ENCODE measurements at regions not wholly inside any gene's neighbourhood (a gene's known extent, or its start where the extent isn't known, plus 50 kb on each side); places are given as distances from the start of the nearest gene placed in this dataset.

DNA sequence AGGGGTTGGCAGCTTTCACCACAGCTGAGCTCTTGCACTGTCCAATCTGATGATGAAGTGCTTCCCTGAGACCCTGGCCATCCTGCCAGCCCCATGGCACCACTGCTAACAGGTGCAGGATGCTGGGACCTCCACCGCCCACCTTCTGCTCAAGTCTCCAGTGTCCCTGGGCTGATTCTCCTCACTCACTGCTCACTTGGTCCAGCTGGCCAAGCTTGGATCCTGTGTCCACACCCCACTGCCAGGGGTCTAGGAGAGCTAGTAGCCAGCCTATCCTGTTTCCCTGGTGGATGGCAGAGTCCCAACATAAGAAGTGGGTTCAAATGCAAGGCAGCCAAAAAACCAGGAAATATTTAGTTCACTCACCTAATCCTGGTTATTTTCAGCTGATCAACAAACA, 217.2 kb upstream of the IRF2BP2 start:
- CTCF ChIA-PET (ENCODE audit: low intra/inter-chr PET ratio) = no interaction called here
- in situ Hi-C loops (cut with MboI) = no loop called here

DNA sequence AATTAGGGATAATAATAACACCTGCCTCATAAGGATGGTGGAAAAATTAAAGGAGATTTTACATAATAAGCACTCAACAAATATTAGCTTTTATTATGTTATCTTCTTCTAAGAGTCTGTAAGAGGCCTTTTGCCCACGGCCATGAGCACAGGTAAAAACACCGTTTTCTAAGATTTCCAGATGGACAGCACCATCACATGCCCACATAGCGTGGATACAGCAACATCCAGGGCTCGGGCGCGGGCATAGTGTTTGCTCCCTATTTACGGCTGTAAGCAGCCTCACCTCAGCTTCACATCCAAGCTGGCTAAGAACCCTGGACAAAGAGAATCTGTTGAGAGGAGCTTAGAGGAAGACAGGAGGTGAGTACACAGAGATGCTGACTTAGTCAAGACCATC, 216.4 kb upstream of the IRF2BP2 start:
- WGBS (ENCODE audit: insufficient coverage, low coverage, missing lambda C conversion rate) = 28% methylated on average over 7 of the region's 7 CpGs
- BruUV-seq (replicated peaks) = no TSS peak
- H3K4me1 ChIP-seq (replicated peaks in 1 of 2; ENCODE audit: control insufficient read depth in 2 of 2, insufficient read depth in 2 of 2, low read length in 2 of 2) = peaks cover 4% of the 10 kb centered on the region in 2 experiments; a peak in 2 of 5 replicates
- no peaks in the 10 kb centered on the region for H3K36me3 ChIP-seq (ENCODE audit: control insufficient read depth, insufficient read depth, low read length)
- H3K9me1 ChIP-seq (ENCODE audit: control insufficient read depth, insufficient read depth, low read length) = no peaks in the 10 kb centered on the region
- H4K20me1 ChIP-seq (replicated peaks; ENCODE audit: control insufficient read depth, insufficient read depth, low read length) = no peaks in the 10 kb centered on the region
- no peak overlapping the region for H3K4me2 ChIP-seq (ENCODE audit: insufficient read depth, low read length)
- no peak overlapping the region for H2AFZ ChIP-seq (ENCODE audit: low read depth, low read length)
- peaks cover 30 to 57% of the 10 kb centered on the region in 2 experiments; a peak in 4 of 5 replicates for H3K27me3 ChIP-seq (ENCODE audit: control insufficient read depth in 2 of 2, insufficient read depth in 2 of 2, low read length in 2 of 2)
- in situ Hi-C loops (cut with MboI) = no loop called here
- no peak for DNase-seq (ENCODE audit: extremely low read depth in 1 of 4, low spot score in 3 of 4)
- H3K9me3 ChIP-seq (replicated peaks; ENCODE audit: control insufficient read depth, insufficient read depth, low read depth, low read length) = no peaks in the 10 kb centered on the region
- H3K4me3 ChIP-seq = no peak overlapping the region
- H3K27ac ChIP-seq (ENCODE audit: extremely low read depth, low read depth, low read length) = no peak overlapping the region
- no peaks in the 10 kb centered on the region for H3K79me2 ChIP-seq (ENCODE audit: control insufficient read depth, insufficient read depth, low read length)
- ChIA-PET CTCF (ENCODE audit: low intra/inter-chr PET ratio) (no interaction called here), POLR2A (interaction anchor here (1.2 to 1.7 kb wide), 2 partner anchors 16 to 226 kb away, joined by 3 to 7 read pairs; no protein-coding TSS in a partner anchor)
- no peak for ATAC-seq
- no peak for FAIRE-seq
- no peak overlapping the region for H3K9ac ChIP-seq (ENCODE audit: insufficient read depth in 1 of 2, low read depth in 2 of 2, low read length in 2 of 2)
- intact Hi-C loops (cut with micrococcal nuclease) = no loop called here
- TF ChIP-seq, protein P1, sequence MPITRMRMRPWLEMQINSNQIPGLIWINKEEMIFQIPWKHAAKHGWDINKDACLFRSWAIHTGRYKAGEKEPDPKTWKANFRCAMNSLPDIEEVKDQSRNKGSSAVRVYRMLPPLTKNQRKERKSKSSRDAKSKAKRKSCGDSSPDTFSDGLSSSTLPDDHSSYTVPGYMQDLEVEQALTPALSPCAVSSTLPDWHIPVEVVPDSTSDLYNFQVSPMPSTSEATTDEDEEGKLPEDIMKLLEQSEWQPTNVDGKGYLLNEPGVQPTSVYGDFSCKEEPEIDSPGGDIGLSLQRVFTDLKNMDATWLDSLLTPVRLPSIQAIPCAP (CRISPR knock-in tag; IDR thresholded peaks at IDR 0.05; ENCODE audit: borderline replicate concordance) = no peak
- TF ChIP-seq, protein P2, sequence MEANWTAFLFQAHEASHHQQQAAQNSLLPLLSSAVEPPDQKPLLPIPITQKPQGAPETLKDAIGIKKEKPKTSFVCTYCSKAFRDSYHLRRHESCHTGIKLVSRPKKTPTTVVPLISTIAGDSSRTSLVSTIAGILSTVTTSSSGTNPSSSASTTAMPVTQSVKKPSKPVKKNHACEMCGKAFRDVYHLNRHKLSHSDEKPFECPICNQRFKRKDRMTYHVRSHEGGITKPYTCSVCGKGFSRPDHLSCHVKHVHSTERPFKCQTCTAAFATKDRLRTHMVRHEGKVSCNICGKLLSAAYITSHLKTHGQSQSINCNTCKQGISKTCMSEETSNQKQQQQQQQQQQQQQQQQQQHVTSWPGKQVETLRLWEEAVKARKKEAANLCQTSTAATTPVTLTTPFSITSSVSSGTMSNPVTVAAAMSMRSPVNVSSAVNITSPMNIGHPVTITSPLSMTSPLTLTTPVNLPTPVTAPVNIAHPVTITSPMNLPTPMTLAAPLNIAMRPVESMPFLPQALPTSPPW (CRISPR knock-in tag; IDR thresholded peaks at IDR 0.05) = no peak
- no peak for TF ChIP-seq ZNF41 (CRISPR knock-in tag; conservative IDR thresholded peaks at IDR 0.05)
- TF ChIP-seq, protein P3, sequence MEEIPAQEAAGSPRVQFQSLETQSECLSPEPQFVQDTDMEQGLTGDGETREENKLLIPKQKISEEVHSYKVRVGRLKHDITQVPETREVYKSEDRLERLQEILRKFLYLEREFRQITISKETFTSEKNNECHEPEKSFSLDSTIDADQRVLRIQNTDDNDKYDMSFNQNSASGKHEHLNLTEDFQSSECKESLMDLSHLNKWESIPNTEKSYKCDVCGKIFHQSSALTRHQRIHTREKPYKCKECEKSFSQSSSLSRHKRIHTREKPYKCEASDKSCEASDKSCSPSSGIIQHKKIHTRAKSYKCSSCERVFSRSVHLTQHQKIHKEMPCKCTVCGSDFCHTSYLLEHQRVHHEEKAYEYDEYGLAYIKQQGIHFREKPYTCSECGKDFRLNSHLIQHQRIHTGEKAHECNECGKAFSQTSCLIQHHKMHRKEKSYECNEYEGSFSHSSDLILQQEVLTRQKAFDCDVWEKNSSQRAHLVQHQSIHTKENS (CRISPR knock-in tag; IDR thresholded peaks at IDR 0.05) = no peak
- no peak for TF ChIP-seq TSC22D4 (tag; IDR thresholded peaks at IDR 0.05)
- no peak for TF ChIP-seq MEIS2 (IDR thresholded peaks at IDR 0.05; ENCODE audit: partially characterized antibody)
- TF ChIP-seq RBM34 (IDR thresholded peaks at IDR 0.05; ENCODE audit: borderline replicate concordance, insufficient read depth, low read length) = no peak

More for the DNA sequence above, 217.2 kb upstream of the IRF2BP2 start:
- Histone ChIP-seq H3K4me2 (ENCODE audit: insufficient read depth, low read length) (no peak overlapping the region), H4K20me1 (replicated peaks; ENCODE audit: control insufficient read depth, insufficient read depth, low read length) (no peaks in the 10 kb centered on the region), H3K9ac (ENCODE audit: insufficient read depth in 1 of 2, low read depth in 2 of 2, low read length in 2 of 2) (no peak overlapping the region), H3K9me1 (ENCODE audit: control insufficient read depth, insufficient read depth, low read length) (no peaks in the 10 kb centered on the region), H3K79me2 (ENCODE audit: control insufficient read depth, insufficient read depth, low read length) (no peaks in the 10 kb centered on the region), H3K27me3 (ENCODE audit: control insufficient read depth in 2 of 2, insufficient read depth in 2 of 2, low read length in 2 of 2) (peaks cover 28 to 52% of the 10 kb centered on the region in 2 experiments; a peak in 4 of 5 replicates), H2AFZ (ENCODE audit: low read depth, low read length) (no peak overlapping the region), H3K4me3 (no peak overlapping the region), H3K4me1 (replicated peaks in 1 of 2; ENCODE audit: control insufficient read depth in 2 of 2, insufficient read depth in 2 of 2, low read length in 2 of 2) (peaks cover 4% of the 10 kb centered on the region in 2 experiments; a peak in 3 of 5 replicates), H3K27ac (ENCODE audit: extremely low read depth, low read depth, low read length) (no peak overlapping the region), H3K36me3 (ENCODE audit: control insufficient read depth, insufficient read depth, low read length) (no peaks in the 10 kb centered on the region), H3K9me3 (replicated peaks; ENCODE audit: control insufficient read depth, insufficient read depth, low read depth, low read length) (no peaks in the 10 kb centered on the region)
- DNase-seq (ENCODE audit: extremely low read depth in 1 of 4, low spot score in 3 of 4) (no peak), FAIRE-seq (no peak), ATAC-seq (no peak)
- no peak for TF ChIP-seq DACH1 (IDR thresholded peaks at IDR 0.05; ENCODE audit: partially characterized antibody)
- no peak for TF ChIP-seq RUNX1 (IDR thresholded peaks at IDR 0.05; ENCODE audit: low read depth)
- no peak for TF ChIP-seq PCBP2 (IDR thresholded peaks at IDR 0.05; ENCODE audit: low read depth, low read length, poor library complexity, severe bottlenecking)
- TF ChIP-seq, protein P4, sequence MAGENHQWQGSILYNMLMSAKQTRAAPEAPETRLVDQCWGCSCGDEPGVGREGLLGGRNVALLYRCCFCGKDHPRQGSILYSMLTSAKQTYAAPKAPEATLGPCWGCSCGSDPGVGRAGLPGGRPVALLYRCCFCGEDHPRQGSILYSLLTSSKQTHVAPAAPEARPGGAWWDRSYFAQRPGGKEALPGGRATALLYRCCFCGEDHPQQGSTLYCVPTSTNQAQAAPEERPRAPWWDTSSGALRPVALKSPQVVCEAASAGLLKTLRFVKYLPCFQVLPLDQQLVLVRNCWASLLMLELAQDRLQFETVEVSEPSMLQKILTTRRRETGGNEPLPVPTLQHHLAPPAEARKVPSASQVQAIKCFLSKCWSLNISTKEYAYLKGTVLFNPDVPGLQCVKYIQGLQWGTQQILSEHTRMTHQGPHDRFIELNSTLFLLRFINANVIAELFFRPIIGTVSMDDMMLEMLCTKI (IDR thresholded peaks at IDR 0.05; ENCODE audit: partially characterized antibody) = no peak
- no peak for TF ChIP-seq ZBED1 (IDR thresholded peaks at IDR 0.05)
- no peak for TF ChIP-seq HCFC1 (IDR thresholded peaks at IDR 0.05; ENCODE audit: low read depth, low read length)
- no peak for TF ChIP-seq ZNF445 (CRISPR knock-in tag; IDR thresholded peaks at IDR 0.05; ENCODE audit: low read depth)
- intact Hi-C loops (cut with micrococcal nuclease) = no loop called here
- 83% methylated on average over 1 of the region's 1 CpG for WGBS (ENCODE audit: insufficient coverage, low coverage, missing lambda C conversion rate)
- POLR2A ChIA-PET = interaction anchor here (1.1 to 2.5 kb wide), 4 partner anchors 12 to 227 kb away, joined by 3 to 8 read pairs (median 5); no protein-coding TSS in a partner anchor
- BruUV-seq (replicated peaks) = no TSS peak

All from K562 (cell line).